MCF 10A (cell line): ENCODE measurements at regions not wholly inside any gene's neighbourhood (a gene's known extent, or its start where the extent isn't known, plus 50 kb on each side); places are given as distances from the start of the nearest gene placed in this dataset.

Experiments used
- BruUV-seq: library from RNA; stranded (reverse); fragments of 400-500 nt; replicated peaks from 2 replicates; lab custom pipeline; 2021; lab: Mats Ljungman, UMichigan
- CTCF ChIA-PET: fragments of 300-600 bp; sonication (Branson Sonifier 250); formaldehyde crosslinking; extraction: SDS; loops from one replicate; lab custom pipeline; 2021; ENCODE audit warnings: antibody characterized with exemption, inconsistent platforms; lab: Yijun Ruan, JAX
- POLR2A ChIA-PET: fragments of 300-600, 350-650 bp; sonication (Branson Sonifier 250); formaldehyde crosslinking; extraction: SDS; loops from one replicate; lab custom pipeline; 2020; ENCODE audit warnings: antibody characterized with exemption, inconsistent platforms; lab: Yijun Ruan, JAX
- DNase-seq: peaks from one replicate; pipeline ENCODE4 v3.0.0-alpha.2; 2018; ENCODE audit not compliant: unreplicated experiment
- H3K27ac Mint-ChIP-seq: one replicate; pipeline ENCODE4 v1.8.0; 2022; ENCODE audit warnings: mild to moderate bottlenecking, low read depth, mixed read lengths; ENCODE audit not compliant: unreplicated experiment
- H3K27me3 Mint-ChIP-seq: one replicate; pipeline ENCODE4 v1.8.0; 2022; ENCODE audit warnings: mixed read lengths; ENCODE audit not compliant: insufficient read depth, unreplicated experiment
- H3K36me3 Mint-ChIP-seq: one replicate; pipeline ENCODE4 v1.8.0; 2022; ENCODE audit warnings: mild to moderate bottlenecking, moderate library complexity, mixed read lengths; ENCODE audit not compliant: insufficient read depth, unreplicated experiment
- H3K4me1 Mint-ChIP-seq: one replicate; pipeline ENCODE4 v1.8.0; 2022; ENCODE audit warnings: mixed read lengths; ENCODE audit not compliant: insufficient read depth, unreplicated experiment
- H3K4me3 Mint-ChIP-seq: one replicate; pipeline ENCODE4 v1.8.0; 2022; ENCODE audit warnings: mild to moderate bottlenecking, moderate library complexity, mixed read lengths; ENCODE audit not compliant: unreplicated experiment
- H3K9me3 Mint-ChIP-seq: one replicate; pipeline ENCODE4 v1.8.0; 2022; ENCODE audit warnings: mixed read lengths; ENCODE audit not compliant: unreplicated experiment
- CTCF ChIP-seq: fragments of 200-600 bp; IDR thresholded peaks from one replicate; pipeline ENCODE4 v1.8.0; 2022; ENCODE audit warnings: antibody characterized with exemption, mild to moderate bottlenecking; ENCODE audit not compliant: unreplicated experiment
- intact Hi-C: fragments of 100-400 bp; cut with micrococcal nuclease; formaldehyde crosslinking; loops from 2 replicates; pipeline ENCODE4 v1.14.1; 2022

DNA sequence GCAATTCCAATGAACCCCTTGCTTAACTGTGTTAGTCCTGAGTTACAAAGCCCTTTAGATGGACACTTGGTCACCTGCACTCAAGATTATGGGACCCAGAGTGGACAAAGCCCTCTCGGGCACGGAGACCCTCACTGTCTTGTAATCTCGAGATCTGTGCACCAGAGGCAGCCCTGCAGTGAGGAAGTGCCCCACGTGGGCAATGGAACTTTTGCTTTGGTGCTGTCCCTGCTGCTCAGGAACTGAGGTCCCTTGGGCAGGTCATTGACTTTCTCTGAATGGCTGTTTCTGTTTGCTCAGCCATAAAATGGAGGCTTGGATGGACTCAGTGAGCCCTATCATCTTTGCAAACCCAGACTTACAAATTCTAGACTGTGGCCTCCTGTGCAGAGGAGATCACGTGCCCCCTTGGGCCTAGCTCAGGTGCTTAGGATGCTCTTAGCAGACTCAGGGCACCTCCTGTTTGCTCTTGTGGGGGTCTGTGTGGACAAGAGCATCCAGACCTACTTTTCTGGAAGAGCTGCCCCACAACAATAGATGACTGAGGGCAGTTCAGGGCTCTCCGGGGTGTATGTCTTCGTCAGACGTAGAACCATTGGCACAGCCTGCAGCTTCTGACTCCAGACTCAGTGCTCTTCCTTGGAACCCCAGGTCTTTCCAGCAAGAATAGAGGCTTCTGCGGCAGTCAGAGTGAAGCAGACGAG lies 94.5 kb upstream of the HS6ST1 start:
- H3K4me3 Mint-ChIP-seq = no peak overlapping the region
- ChIA-PET CTCF (no interaction called here), POLR2A (no interaction called here)
- no peaks in the 10 kb centered on the region for H3K36me3 Mint-ChIP-seq
- no peak for DNase-seq
- no TSS peak for BruUV-seq
- no peaks in the 10 kb centered on the region for H3K4me1 Mint-ChIP-seq
- no peaks in the 10 kb centered on the region for H3K27me3 Mint-ChIP-seq
- intact Hi-C loops = no loop called here
- no peak overlapping the region for H3K27ac Mint-ChIP-seq
- no peaks in the 10 kb centered on the region for H3K9me3 Mint-ChIP-seq
- TF ChIP-seq CTCF = no peak

- Mint-ChIP-seq H3K36me3 (no peaks in the 10 kb centered on the region), H3K27ac (no peak overlapping the region), H3K4me3 (no peak overlapping the region), H3K4me1 (no peaks in the 10 kb centered on the region), H3K9me3 (no peaks in the 10 kb centered on the region), H3K27me3 (no peaks in the 10 kb centered on the region)
- intact Hi-C loops = no loop called here
- POLR2A ChIA-PET = interaction anchor here (0.8 kb wide), 1 partner anchor 10 kb away, joined by 4 read pairs; no protein-coding TSS in a partner anchor
- no TSS peak for BruUV-seq
- no peak for DNase-seq
- TF ChIP-seq CTCF = no peak
- CTCF ChIA-PET = no interaction called here
Measured at GRCh38 chr2:128413718-128414341, 95.2 kb upstream of the HS6ST1 start.

DNA sequence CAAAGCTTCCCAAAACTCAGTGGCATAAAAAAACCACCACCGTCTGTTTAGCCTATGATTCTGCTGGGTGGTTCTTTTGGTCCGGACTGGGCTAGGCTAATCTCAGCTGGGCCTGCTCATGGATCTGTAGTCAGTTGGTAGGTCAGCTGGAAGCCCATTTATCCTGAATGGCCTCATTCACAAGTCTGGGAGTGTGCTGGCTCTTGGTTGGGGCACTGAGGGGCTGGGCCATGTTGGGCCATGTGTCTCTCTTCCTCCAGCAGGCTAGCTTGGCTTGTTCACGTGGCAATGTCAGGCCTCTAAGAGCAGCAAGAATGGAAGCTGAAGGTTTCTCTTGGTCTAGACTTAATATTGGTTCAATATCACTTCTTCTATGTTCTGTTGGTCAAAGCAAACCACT lies 95.7 kb upstream of the HS6ST1 start:
- H3K27ac Mint-ChIP-seq = no peak overlapping the region
- no TSS peak for BruUV-seq
- DNase-seq = no peak
- POLR2A ChIA-PET = interaction anchor here (0.8 kb wide), 1 partner anchor 9 kb away, joined by 4 read pairs; no protein-coding TSS in a partner anchor
- no peak overlapping the region for H3K4me3 Mint-ChIP-seq
- H3K36me3 Mint-ChIP-seq = no peaks in the 10 kb centered on the region
- H3K9me3 Mint-ChIP-seq = no peaks in the 10 kb centered on the region
- H3K27me3 Mint-ChIP-seq = no peaks in the 10 kb centered on the region
- intact Hi-C loops = no loop called here
- TF ChIP-seq CTCF = no peak
- CTCF ChIA-PET = interaction anchor here (0.6 kb wide), 1 partner anchor 1919 kb away, joined by 4 read pairs; no protein-coding TSS in a partner anchor
- no peaks in the 10 kb centered on the region for H3K4me1 Mint-ChIP-seq

- H3K4me1 Mint-ChIP-seq = no peaks in the 10 kb centered on the region
- ChIA-PET POLR2A (interaction anchor here (0.8 kb wide), 1 partner anchor 9 kb away, joined by 4 read pairs; no protein-coding TSS in a partner anchor), CTCF (interaction anchor here (0.6 to 0.7 kb wide), 2 partner anchors 72 to 204 kb away, joined by 3 to 4 read pairs; no protein-coding TSS in a partner anchor)
- no TSS peak for BruUV-seq
- no peaks in the 10 kb centered on the region for H3K36me3 Mint-ChIP-seq
- intact Hi-C loops = no loop called here
- no peak for DNase-seq
- no peak overlapping the region for H3K27ac Mint-ChIP-seq
- H3K4me3 Mint-ChIP-seq = no peak overlapping the region
- H3K27me3 Mint-ChIP-seq = no peaks in the 10 kb centered on the region
- H3K9me3 Mint-ChIP-seq = no peaks in the 10 kb centered on the region
- TF ChIP-seq CTCF = no peak
Measured at GRCh38 chr2:128414946-128415778, 96.5 kb upstream of the HS6ST1 start.
